HFFc6 (cell line): ENCODE measurements at regions not wholly inside any gene's neighbourhood (a gene's known extent, or its start where the extent isn't known, plus 50 kb on each side); places are given as distances from the start of the nearest gene placed in this dataset.
"Not testable (repeated sequence)": the region's sequence is repeated elsewhere in the genome, so short reads cannot be mapped to it uniquely, and the experiment has no call there.

Experiments
- DNase-seq: peaks from one replicate; pipeline ENCODE4 v3.0.0-alpha.2; 2018
- H3K27ac Mint-ChIP-seq: 2 replicates; pipeline ENCODE4 v1.8.0; 2020; ENCODE audit warnings: mild to moderate bottlenecking, mixed read lengths
- H3K27me3 Mint-ChIP-seq: 2 replicates; pipeline ENCODE4 v1.8.0; 2021; ENCODE audit warnings: mild to moderate bottlenecking, moderate library complexity, mixed read lengths; ENCODE audit not compliant: insufficient read depth
- H3K36me3 Mint-ChIP-seq: 2 replicates; pipeline ENCODE4 v1.8.0; 2021; ENCODE audit warnings: low read depth, mixed read lengths
- H3K4me1 Mint-ChIP-seq: 2 replicates; pipeline ENCODE4 v1.8.0; 2020; ENCODE audit warnings: low read depth, mixed read lengths
- H3K4me3 Mint-ChIP-seq: 2 replicates; pipeline ENCODE4 v1.8.0; 2020; ENCODE audit warnings: mild to moderate bottlenecking, moderate library complexity, mixed read lengths
- H3K9me3 Mint-ChIP-seq: 2 replicates; pipeline ENCODE4 v1.8.0; 2020; ENCODE audit warnings: mild to moderate bottlenecking, mixed read lengths
- CTCF ChIP-seq: fragments of 200-600 bp; sonication (generic); IDR thresholded peaks from 2 replicates; pipeline ENCODE4 v1.5.0; 2021; ENCODE audit warnings: antibody characterized with exemption, mild to moderate bottlenecking

DNA sequence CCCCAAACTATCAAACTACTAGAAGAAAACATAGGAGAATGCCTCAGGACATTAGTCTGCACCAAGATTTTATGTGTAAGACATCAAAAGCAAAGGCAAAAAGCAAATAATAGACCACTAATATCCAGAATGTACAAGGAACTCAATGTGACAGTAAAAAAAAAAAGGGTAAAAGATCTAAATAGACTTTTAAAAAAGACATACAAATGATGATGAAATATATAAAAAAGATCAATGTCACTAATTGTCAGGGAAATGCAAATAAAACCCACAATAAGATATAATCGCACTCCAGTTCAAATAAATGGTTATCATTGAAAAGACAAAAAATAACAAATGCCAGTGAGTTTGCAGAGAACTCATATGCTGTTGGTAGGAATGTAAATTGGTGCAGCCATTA, 118.3 kb upstream of the DUSP22 start:
- H3K27me3 Mint-ChIP-seq = peaks cover 2% of the 10 kb centered on the region
- no peak for TF ChIP-seq CTCF
- no peak for DNase-seq
- no peak overlapping the region for H3K27ac Mint-ChIP-seq
- H3K4me3 Mint-ChIP-seq = no peak overlapping the region
- peaks cover 8% of the 10 kb centered on the region for H3K36me3 Mint-ChIP-seq
- no peaks in the 10 kb centered on the region for H3K4me1 Mint-ChIP-seq
- peaks cover 23% of the 10 kb centered on the region for H3K9me3 Mint-ChIP-seq

DNA sequence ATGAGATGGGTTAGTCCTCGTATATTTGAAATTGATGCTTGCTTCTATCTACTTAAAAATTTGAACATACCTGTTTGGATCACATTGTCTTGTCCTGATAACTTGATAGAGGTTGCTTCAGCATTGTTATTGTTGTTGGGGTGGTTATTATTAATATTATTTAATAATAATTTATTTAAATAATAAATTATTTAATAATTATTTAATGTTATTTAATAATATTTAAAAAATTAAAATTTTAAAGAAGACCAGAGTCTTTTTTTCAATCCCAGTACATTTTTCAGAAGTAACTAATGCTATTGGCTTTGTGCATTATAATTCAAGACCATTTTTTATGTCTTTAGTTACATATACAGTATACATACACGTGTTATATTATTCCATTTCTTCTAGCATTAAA, 116.6 kb upstream of the DUSP22 start:
- Mint-ChIP-seq H3K27me3 (peaks cover 2% of the 10 kb centered on the region), H3K27ac (no peak overlapping the region), H3K36me3 (peaks cover 8% of the 10 kb centered on the region), H3K4me1 (no peaks in the 10 kb centered on the region), H3K9me3 (peaks cover 33% of the 10 kb centered on the region), H3K4me3 (no peak overlapping the region)
- no peak for TF ChIP-seq CTCF
- no peak for DNase-seq

GRCh38 chr6:176766-177165, 115.5 kb upstream of the DUSP22 start:
- Mint-ChIP-seq H3K9me3 (peaks cover 32% of the 10 kb centered on the region), H3K27me3 (no peaks in the 10 kb centered on the region; the same call in none of the 2 replicates)

GRCh38 chr6:178119-178518, 114.2 kb upstream of the DUSP22 start:
- H3K4me3 Mint-ChIP-seq = no peak overlapping the region
- H3K27ac Mint-ChIP-seq = no peak overlapping the region
- no peak for DNase-seq
- peaks cover 8% of the 10 kb centered on the region for H3K36me3 Mint-ChIP-seq
- no peaks in the 10 kb centered on the region for H3K4me1 Mint-ChIP-seq
- peaks cover 30% of the 10 kb centered on the region for H3K9me3 Mint-ChIP-seq
- no peaks in the 10 kb centered on the region; the same call in 1 of the 2 replicates for H3K27me3 Mint-ChIP-seq
- no peak for TF ChIP-seq CTCF

More at GRCh38 chr6:176766-177165, 115.5 kb upstream of the DUSP22 start:
- Mint-ChIP-seq H3K4me3 (no peak overlapping the region), H3K36me3 (peaks cover 8% of the 10 kb centered on the region), H3K4me1 (no peaks in the 10 kb centered on the region), H3K27ac (no peak overlapping the region)
- no peak for TF ChIP-seq CTCF
- no peak for DNase-seq

GRCh38 chr6:178929-179328, 113.4 kb upstream of the DUSP22 start:
- not testable (repeated sequence) for H3K27ac Mint-ChIP-seq, DNase-seq, H3K4me1 Mint-ChIP-seq, H3K4me3 Mint-ChIP-seq, H3K36me3 Mint-ChIP-seq, H3K27me3 Mint-ChIP-seq
- peaks cover 30% of the 10 kb centered on the region for H3K9me3 Mint-ChIP-seq

DNA sequence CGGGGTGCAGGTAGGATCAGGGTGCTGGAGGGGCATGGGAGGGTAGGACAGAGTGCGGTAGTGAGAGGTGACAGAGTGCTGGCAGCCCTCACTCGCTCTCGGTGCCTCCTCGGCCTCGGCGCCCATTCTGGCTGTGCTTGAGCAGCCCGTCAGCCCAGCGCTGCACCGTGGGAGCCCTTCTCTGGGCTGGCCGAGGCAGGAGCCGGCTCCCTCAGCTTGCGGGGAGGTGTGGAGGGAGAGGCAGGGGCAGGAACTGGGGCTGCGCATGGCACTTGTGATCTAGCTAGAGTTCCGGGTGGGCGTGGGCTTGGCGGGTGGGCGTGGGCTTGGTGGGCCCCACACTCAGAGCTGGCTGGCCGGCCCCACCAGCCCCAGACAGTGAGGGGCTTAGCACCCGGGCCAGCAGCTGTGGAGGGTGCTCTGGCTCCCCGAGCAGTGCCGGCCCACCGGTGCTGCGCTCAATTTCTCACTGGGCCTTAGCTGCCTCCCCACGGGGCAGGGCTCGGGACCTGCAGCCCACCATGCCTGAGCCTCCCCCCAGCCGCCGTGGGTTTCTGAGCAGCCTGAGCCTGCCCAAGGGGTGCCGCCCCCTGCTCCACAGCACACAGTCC, 112.8 kb upstream of the DUSP22 start:
- no peak for DNase-seq

GRCh38 chr6:180091-180694, 112.1 kb upstream of the DUSP22 start:
- DNase-seq, H3K27ac Mint-ChIP-seq, H3K4me3 Mint-ChIP-seq, H3K4me1 Mint-ChIP-seq, H3K36me3 Mint-ChIP-seq, H3K27me3 Mint-ChIP-seq: not testable (repeated sequence)
- H3K9me3 Mint-ChIP-seq = peaks cover 30% of the 10 kb centered on the region

More for the DNA sequence above, 112.8 kb upstream of the DUSP22 start:
- Mint-ChIP-seq H3K27me3 (no peaks in the 10 kb centered on the region; the same call in 1 of the 2 replicates), H3K4me3 (no peak overlapping the region), H3K36me3 (peaks cover 8% of the 10 kb centered on the region), H3K4me1 (no peaks in the 10 kb centered on the region), H3K9me3 (peaks cover 30% of the 10 kb centered on the region), H3K27ac (no peak overlapping the region)
- TF ChIP-seq CTCF = no peak
